SK-N-SH (cell line): ENCODE measurements at regions not wholly inside any gene's neighbourhood (a gene's known extent, or its start where the extent isn't known, plus 50 kb on each side); places are given as distances from the start of the nearest gene placed in this dataset.

Source experiments
- CTCF ChIA-PET: fragments of 300-600, 350-600 bp; formaldehyde crosslinking; extraction: SDS; loops from one replicate; lab custom pipeline; 2021; lab: Yijun Ruan, JAX
- POLR2A ChIA-PET: fragments of 350-600 bp; sonication (Branson Sonifier 250); formaldehyde crosslinking; extraction: SDS; loops from one replicate; lab custom pipeline; 2020; ENCODE audit warnings: antibody characterized with exemption, inconsistent platforms; lab: Yijun Ruan, JAX
- DNase-seq: peaks from one replicate; pipeline ENCODE4 v3.0.0; 2012
- H2AFZ ChIP-seq: fragments of 200-600 bp; sonication (generic); 2 replicates; pipeline ENCODE4 v1.8.1; 2016; ENCODE audit warnings: antibody characterized with exemption, mild to moderate bottlenecking, low read depth
- H3F3A ChIP-seq: fragments of 200-600 bp; sonication (generic); replicated peaks from 2 replicates; pipeline ENCODE3; 2016; ENCODE audit warnings: antibody characterized with exemption, mild to moderate bottlenecking; ENCODE audit not compliant: insufficient read depth
- H3K27ac ChIP-seq, 2 experiments: fragments of 200-500 bp in 1 of 2; fragments of 200-600 bp in 1 of 2; sonication (Bioruptor generic) in 1 of 2; sonication (generic), shearing (Covaris generic) in 1 of 2; 2 replicates each; pipeline versions ENCODE4 v1.5.1 to v1.6.1; 2014 to 2016; ENCODE audit warnings: low read depth in 2 of 2, inconsistent platforms in 1 of 2, low read length in 1 of 2, mild to moderate bottlenecking in 1 of 2, mixed read lengths in 1 of 2
- H3K27me3 ChIP-seq: fragments of 200-600 bp; sonication (generic), shearing (Covaris generic); 2 replicates; pipeline ENCODE4 v1.6.1; 2016; ENCODE audit warnings: mixed run types; ENCODE audit not compliant: insufficient read depth
- H3K36me3 ChIP-seq, 2 experiments: fragments of 200-500 bp in 1 of 2; fragments of 200-600 bp in 1 of 2; sonication (Bioruptor generic) in 1 of 2; sonication (generic) in 1 of 2; replicated peaks in 1 of 2; 2 replicates each; pipeline versions ENCODE3 to v1.5.1; 2014 to 2016; ENCODE audit warnings: low read length in 1 of 2, mild to moderate bottlenecking in 1 of 2; ENCODE audit not compliant: insufficient read depth in 2 of 2, control insufficient read depth in 1 of 2
- H3K4me1 ChIP-seq, 2 experiments: fragments of 200-500 bp in 1 of 2; fragments of 200-600 bp in 1 of 2; sonication (Bioruptor generic) in 1 of 2; sonication (generic), shearing (Covaris generic) in 1 of 2; 2 replicates each; pipeline versions ENCODE4 v1.5.1 to v1.6.1; 2014 to 2016; ENCODE audit warnings: low read depth in 1 of 2, low read length in 1 of 2, mixed run types in 1 of 2; ENCODE audit not compliant: insufficient read depth in 2 of 2, control insufficient read depth in 1 of 2
- H3K4me2 ChIP-seq: fragments of 200-600 bp; sonication (generic), shearing (Covaris generic); 2 replicates; pipeline ENCODE4 v1.6.1; 2017; ENCODE audit warnings: mixed run types
- H3K4me3 ChIP-seq, 2 experiments: fragments of 200-500 bp in 1 of 2; fragments of 200-600 bp in 1 of 2; sonication (Bioruptor generic) in 1 of 2; sonication (generic), shearing (Covaris generic) in 1 of 2; 2 replicates each; pipeline versions ENCODE4 v1.5.1 to v1.8.1; 2014 to 2016; ENCODE audit warnings: low read depth in 2 of 2, inconsistent platforms in 1 of 2, low read length in 1 of 2, mild to moderate bottlenecking in 1 of 2, mixed read lengths in 1 of 2, moderate library complexity in 1 of 2
- H3K79me2 ChIP-seq: fragments of 200-600 bp; sonication (generic); 2 replicates; pipeline ENCODE4 v1.8.1; 2017; ENCODE audit warnings: mild to moderate bottlenecking; ENCODE audit not compliant: insufficient read depth
- H3K9ac ChIP-seq: fragments of 200-600 bp; sonication (generic); 2 replicates; pipeline ENCODE4 v1.6.1; 2017; ENCODE audit warnings: mixed run types
- H3K9me2 ChIP-seq: fragments of 200-600 bp; sonication (generic); 2 replicates; pipeline ENCODE4 v1.6.1; 2017; ENCODE audit warnings: mixed run types
- H3K9me3 ChIP-seq: fragments of 200-600 bp; sonication (generic); 2 replicates; pipeline ENCODE4 v1.6.1; 2017; ENCODE audit warnings: mixed run types, mild to moderate bottlenecking, moderate library complexity
- H4K20me1 ChIP-seq: fragments of 200-600 bp; sonication (generic); 2 replicates; pipeline ENCODE4 v1.6.1; 2017; ENCODE audit warnings: mild to moderate bottlenecking, mixed run types; ENCODE audit not compliant: insufficient read depth
- CHD2 ChIP-seq: fragments of 150-350 bp; IDR thresholded peaks from 2 replicates; pipeline ENCODE4 v1.6.1; 2018; ENCODE audit warnings: low read length; ENCODE audit not compliant: partially characterized antibody
- EP300 ChIP-seq, 2 experiments: IDR thresholded peaks; 2 replicates each; pipeline versions ENCODE4 v1.4.0 to v1.6.1; 2012; ENCODE audit warnings: borderline replicate concordance in 1 of 2, low read depth in 1 of 2, low read length in 1 of 2
- EZH2phosphoT487 ChIP-seq: fragments of 200-600 bp; sonication (generic); IDR thresholded peaks from 2 replicates; pipeline ENCODE4 v1.6.1; 2017; ENCODE audit warnings: low read depth, mixed run types, mild to moderate bottlenecking, antibody characterized with exemption, moderate library complexity, borderline replicate concordance
- GABPA ChIP-seq: IDR thresholded peaks from 2 replicates; pipeline ENCODE4 v1.4.0; 2012; ENCODE audit warnings: low read depth, mild to moderate bottlenecking
- RCOR1 ChIP-seq: fragments of 150-350 bp; IDR thresholded peaks from 2 replicates; pipeline ENCODE4 v1.6.1; 2017; ENCODE audit warnings: antibody characterized with exemption, low read length
- RFX5 ChIP-seq: IDR thresholded peaks from 2 replicates; pipeline ENCODE4 v1.6.1; 2012; ENCODE audit warnings: mild to moderate bottlenecking, improper control_type of control experiment, low read length
- WGBS: methylation state at CpG from one replicate; pipeline ENCODE4 v1.1.6; 2017; ENCODE audit warnings: low lambda C conversion rate; 5-methylcytosine and 5-hydroxymethylcytosine counted together
- TF ChIP-seq, protein P1 (sequence below): fragments of 200-600 bp; sonication (generic); IDR thresholded peaks from 2 replicates; pipeline ENCODE4 v1.6.1; 2017; ENCODE audit warnings: antibody characterized with exemption, mild to moderate bottlenecking, moderate library complexity

DNA sequence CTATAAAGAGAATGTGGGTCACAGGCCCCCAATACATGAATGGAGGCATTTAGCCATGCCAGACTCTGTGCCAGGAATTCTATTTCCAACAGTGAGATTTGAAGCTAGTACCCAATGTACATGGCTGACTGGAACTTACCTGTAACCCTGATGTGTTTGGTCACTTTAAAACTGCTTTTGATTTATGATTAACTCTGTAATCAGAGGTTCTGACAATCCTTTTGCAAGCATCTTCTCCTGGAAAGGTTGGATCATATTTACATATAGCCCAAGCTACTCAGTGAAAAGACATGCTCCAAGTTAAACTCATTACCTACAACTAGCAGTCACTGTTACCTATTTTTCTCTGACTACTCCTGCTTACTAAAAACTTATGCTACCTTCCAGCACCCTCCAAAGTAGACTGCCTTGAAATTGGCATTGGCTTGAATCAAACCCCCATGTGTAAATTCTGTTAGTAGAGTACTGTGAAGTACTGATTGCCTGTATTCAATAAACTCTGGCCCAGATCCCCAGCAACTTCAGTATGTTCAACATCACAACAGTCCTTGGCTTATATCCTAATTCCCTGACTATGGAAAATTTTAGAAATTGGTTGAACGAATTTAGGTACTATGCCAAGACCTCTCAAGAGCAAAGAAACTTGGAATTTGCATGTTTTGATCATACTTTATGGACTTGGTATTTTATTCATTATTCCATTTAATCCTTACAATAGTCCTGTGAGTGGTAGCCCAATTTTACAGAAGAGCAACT, 665.6 kb upstream of the NECTIN3 start:
- POLR2A ChIA-PET = no interaction called here
- CTCF ChIA-PET = no interaction called here

DNA sequence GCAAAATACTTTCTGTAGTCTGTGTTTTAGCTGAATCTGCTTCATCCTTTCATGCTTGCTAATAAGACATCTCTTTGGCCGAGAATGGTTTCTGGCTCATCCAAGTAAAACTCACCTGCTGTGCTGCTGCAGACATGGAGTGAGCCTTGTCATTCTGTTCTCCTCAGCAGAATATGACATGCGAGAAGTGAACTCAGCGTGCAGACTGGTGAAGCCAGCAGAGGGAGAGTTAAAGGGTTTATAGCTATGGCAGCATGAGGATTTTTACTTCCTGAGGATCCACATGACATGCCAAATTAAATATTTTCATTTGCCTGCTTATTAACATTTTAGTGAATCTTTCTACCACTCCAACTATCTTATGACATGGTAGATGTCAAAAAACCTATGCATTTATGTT, 658.4 kb upstream of the NECTIN3 start:
- CTCF ChIA-PET = no interaction called here
- no peaks in the 10 kb centered on the region for H3K27me3 ChIP-seq
- no peak for DNase-seq

More for the DNA sequence above, 665.6 kb upstream of the NECTIN3 start:
- Histone ChIP-seq H3K4me2 (no peak overlapping the region), H3K4me1 (no peaks in the 10 kb centered on the region)
- TF ChIP-seq RCOR1 (no peak), CHD2 (no peak), GABPA (no peak), EZH2phosphoT487 (no peak), EP300 (IDR thresholded peaks at IDR 0.05; ENCODE audit: borderline replicate concordance in 1 of 2, low read depth in 1 of 2, low read length in 1 of 2) (no peak)
- TF ChIP-seq, all 33 proteins: peak for 0
- Histone ChIP-seq H3K36me3 (no peaks in the 10 kb centered on the region), H4K20me1 (no peaks in the 10 kb centered on the region), H3K27me3 (no peaks in the 10 kb centered on the region), H3F3A (no peaks in the 10 kb centered on the region), H2AFZ (no peak overlapping the region), H3K9me3 (no peaks in the 10 kb centered on the region), H3K79me2 (no peaks in the 10 kb centered on the region), H3K27ac (no peak overlapping the region), H3K9ac (no peak overlapping the region), H3K4me3 (no peak overlapping the region), H3K9me2 (no peaks in the 10 kb centered on the region)
- WGBS = 76% methylated on average over 1 of the region's 1 CpG
- DNase-seq = no peak

More for the DNA sequence above, 658.4 kb upstream of the NECTIN3 start:
- POLR2A ChIA-PET = no interaction called here
- H3K9me3 ChIP-seq = no peaks in the 10 kb centered on the region
- H3F3A ChIP-seq = peaks cover 35% of the 10 kb centered on the region
- H3K4me3 ChIP-seq = no peak overlapping the region
- no peaks in the 10 kb centered on the region for H3K79me2 ChIP-seq
- H3K4me2 ChIP-seq = peak overlapping the region; percentile 57; the same call in 1 of the 2 replicates
- WGBS = 89% methylated on average over 3 of the region's 3 CpGs
- peak overlapping the region; percentile 70; the same call in 1 of the 2 replicates for H3K9ac ChIP-seq
- peaks cover 0 to 26% of the 10 kb centered on the region in 2 experiments; a peak in 2 of 4 replicates for H3K4me1 ChIP-seq
- H3K27ac ChIP-seq = peak overlapping the region; percentile 76 to 100; a peak in 3 of 4 replicates
- peak overlapping the region; percentile 62 for H2AFZ ChIP-seq
- no peaks in the 10 kb centered on the region for H3K9me2 ChIP-seq
- H4K20me1 ChIP-seq = no peaks in the 10 kb centered on the region
- H3K36me3 ChIP-seq = no peaks in the 10 kb centered on the region
- TF ChIP-seq RFX5 = no peak
- TF ChIP-seq, protein P1, sequence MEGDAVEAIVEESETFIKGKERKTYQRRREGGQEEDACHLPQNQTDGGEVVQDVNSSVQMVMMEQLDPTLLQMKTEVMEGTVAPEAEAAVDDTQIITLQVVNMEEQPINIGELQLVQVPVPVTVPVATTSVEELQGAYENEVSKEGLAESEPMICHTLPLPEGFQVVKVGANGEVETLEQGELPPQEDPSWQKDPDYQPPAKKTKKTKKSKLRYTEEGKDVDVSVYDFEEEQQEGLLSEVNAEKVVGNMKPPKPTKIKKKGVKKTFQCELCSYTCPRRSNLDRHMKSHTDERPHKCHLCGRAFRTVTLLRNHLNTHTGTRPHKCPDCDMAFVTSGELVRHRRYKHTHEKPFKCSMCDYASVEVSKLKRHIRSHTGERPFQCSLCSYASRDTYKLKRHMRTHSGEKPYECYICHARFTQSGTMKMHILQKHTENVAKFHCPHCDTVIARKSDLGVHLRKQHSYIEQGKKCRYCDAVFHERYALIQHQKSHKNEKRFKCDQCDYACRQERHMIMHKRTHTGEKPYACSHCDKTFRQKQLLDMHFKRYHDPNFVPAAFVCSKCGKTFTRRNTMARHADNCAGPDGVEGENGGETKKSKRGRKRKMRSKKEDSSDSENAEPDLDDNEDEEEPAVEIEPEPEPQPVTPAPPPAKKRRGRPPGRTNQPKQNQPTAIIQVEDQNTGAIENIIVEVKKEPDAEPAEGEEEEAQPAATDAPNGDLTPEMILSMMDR = peak; percentile 33
